SK-N-SH (cell line): ENCODE measurements at regions not wholly inside any gene's neighbourhood (a gene's known extent, or its start where the extent isn't known, plus 50 kb on each side); places are given as distances from the start of the nearest gene placed in this dataset.

Source experiments
- EP300 ChIP-seq, 2 experiments: IDR thresholded peaks; 2 replicates each; pipeline versions ENCODE4 v1.4.0 to v1.6.1; 2012; ENCODE audit warnings: borderline replicate concordance in 1 of 2, low read depth in 1 of 2, low read length in 1 of 2
- FOXM1 ChIP-seq: IDR thresholded peaks from 2 replicates; pipeline ENCODE4 v1.4.0; 2012; ENCODE audit warnings: low read depth, mild to moderate bottlenecking
- MXI1 ChIP-seq: IDR thresholded peaks from 2 replicates; pipeline ENCODE4 v1.6.1; 2012; ENCODE audit warnings: mild to moderate bottlenecking, low read depth, low read length, improper control_type of control experiment
- POLR2AphosphoS5 ChIP-seq: IDR thresholded peaks from 2 replicates; pipeline ENCODE4 v1.6.1; 2012; ENCODE audit warnings: low read depth, low read length
- SIN3A ChIP-seq: IDR thresholded peaks from 2 replicates; pipeline ENCODE4 v1.6.1; 2012; ENCODE audit warnings: low read depth, mild to moderate bottlenecking, low read length, moderate library complexity, borderline replicate concordance
- TF ChIP-seq, protein P1 (sequence below): fragments of 150-350 bp; IDR thresholded peaks from 2 replicates; pipeline ENCODE4 v1.6.1; 2017; ENCODE audit warnings: antibody characterized with exemption, low read length, low read depth, borderline replicate concordance
- TF ChIP-seq, protein P2 (sequence below): fragments of 200-600 bp; sonication (generic); IDR thresholded peaks from 2 replicates; pipeline ENCODE4 v1.6.1; 2017; ENCODE audit warnings: antibody characterized with exemption, mild to moderate bottlenecking, moderate library complexity
- TF ChIP-seq, protein P3 (sequence below): IDR thresholded peaks from 2 replicates; pipeline ENCODE4 v1.6.1; 2012; ENCODE audit warnings: mild to moderate bottlenecking, low read depth, low read length, moderate library complexity
- TF ChIP-seq, protein P4 (sequence below): IDR thresholded peaks from 2 replicates; pipeline ENCODE4 v1.4.0; 2012; ENCODE audit warnings: low read depth, borderline replicate concordance

DNA sequence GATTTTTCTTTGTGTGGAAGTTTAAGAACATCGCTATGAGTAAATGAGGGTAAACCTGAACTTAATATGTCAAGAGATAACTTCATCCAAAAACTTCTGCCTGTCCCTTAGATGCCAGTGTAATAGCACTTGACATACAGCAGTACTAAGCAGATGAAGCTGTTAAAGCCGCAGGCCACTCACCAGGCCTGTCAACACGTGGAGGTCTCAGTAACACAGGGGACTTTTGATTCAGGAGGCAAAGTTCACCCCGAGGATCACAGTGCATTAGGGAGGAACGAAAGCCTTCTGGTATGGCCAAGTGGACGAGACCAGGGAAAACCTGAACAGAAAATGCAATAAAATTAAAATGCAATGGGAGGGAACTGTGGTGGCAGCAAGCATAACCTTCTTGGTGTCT is 235.7 kb downstream of the CHD9NB start:
- TF ChIP-seq EP300 (IDR thresholded peaks at IDR 0.05; ENCODE audit: borderline replicate concordance in 1 of 2, low read depth in 1 of 2, low read length in 1 of 2) (no peak), SIN3A (no peak), POLR2AphosphoS5 (no peak), FOXM1 (no peak), MXI1 (no peak)
- TF ChIP-seq, protein P1, sequence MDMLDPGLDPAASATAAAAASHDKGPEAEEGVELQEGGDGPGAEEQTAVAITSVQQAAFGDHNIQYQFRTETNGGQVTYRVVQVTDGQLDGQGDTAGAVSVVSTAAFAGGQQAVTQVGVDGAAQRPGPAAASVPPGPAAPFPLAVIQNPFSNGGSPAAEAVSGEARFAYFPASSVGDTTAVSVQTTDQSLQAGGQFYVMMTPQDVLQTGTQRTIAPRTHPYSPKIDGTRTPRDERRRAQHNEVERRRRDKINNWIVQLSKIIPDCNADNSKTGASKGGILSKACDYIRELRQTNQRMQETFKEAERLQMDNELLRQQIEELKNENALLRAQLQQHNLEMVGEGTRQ = no peak
- TF ChIP-seq, protein P2, sequence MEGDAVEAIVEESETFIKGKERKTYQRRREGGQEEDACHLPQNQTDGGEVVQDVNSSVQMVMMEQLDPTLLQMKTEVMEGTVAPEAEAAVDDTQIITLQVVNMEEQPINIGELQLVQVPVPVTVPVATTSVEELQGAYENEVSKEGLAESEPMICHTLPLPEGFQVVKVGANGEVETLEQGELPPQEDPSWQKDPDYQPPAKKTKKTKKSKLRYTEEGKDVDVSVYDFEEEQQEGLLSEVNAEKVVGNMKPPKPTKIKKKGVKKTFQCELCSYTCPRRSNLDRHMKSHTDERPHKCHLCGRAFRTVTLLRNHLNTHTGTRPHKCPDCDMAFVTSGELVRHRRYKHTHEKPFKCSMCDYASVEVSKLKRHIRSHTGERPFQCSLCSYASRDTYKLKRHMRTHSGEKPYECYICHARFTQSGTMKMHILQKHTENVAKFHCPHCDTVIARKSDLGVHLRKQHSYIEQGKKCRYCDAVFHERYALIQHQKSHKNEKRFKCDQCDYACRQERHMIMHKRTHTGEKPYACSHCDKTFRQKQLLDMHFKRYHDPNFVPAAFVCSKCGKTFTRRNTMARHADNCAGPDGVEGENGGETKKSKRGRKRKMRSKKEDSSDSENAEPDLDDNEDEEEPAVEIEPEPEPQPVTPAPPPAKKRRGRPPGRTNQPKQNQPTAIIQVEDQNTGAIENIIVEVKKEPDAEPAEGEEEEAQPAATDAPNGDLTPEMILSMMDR = no peak
- TF ChIP-seq, protein P3, sequence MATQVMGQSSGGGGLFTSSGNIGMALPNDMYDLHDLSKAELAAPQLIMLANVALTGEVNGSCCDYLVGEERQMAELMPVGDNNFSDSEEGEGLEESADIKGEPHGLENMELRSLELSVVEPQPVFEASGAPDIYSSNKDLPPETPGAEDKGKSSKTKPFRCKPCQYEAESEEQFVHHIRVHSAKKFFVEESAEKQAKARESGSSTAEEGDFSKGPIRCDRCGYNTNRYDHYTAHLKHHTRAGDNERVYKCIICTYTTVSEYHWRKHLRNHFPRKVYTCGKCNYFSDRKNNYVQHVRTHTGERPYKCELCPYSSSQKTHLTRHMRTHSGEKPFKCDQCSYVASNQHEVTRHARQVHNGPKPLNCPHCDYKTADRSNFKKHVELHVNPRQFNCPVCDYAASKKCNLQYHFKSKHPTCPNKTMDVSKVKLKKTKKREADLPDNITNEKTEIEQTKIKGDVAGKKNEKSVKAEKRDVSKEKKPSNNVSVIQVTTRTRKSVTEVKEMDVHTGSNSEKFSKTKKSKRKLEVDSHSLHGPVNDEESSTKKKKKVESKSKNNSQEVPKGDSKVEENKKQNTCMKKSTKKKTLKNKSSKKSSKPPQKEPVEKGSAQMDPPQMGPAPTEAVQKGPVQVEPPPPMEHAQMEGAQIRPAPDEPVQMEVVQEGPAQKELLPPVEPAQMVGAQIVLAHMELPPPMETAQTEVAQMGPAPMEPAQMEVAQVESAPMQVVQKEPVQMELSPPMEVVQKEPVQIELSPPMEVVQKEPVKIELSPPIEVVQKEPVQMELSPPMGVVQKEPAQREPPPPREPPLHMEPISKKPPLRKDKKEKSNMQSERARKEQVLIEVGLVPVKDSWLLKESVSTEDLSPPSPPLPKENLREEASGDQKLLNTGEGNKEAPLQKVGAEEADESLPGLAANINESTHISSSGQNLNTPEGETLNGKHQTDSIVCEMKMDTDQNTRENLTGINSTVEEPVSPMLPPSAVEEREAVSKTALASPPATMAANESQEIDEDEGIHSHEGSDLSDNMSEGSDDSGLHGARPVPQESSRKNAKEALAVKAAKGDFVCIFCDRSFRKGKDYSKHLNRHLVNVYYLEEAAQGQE = no peak
- TF ChIP-seq, protein P4, sequence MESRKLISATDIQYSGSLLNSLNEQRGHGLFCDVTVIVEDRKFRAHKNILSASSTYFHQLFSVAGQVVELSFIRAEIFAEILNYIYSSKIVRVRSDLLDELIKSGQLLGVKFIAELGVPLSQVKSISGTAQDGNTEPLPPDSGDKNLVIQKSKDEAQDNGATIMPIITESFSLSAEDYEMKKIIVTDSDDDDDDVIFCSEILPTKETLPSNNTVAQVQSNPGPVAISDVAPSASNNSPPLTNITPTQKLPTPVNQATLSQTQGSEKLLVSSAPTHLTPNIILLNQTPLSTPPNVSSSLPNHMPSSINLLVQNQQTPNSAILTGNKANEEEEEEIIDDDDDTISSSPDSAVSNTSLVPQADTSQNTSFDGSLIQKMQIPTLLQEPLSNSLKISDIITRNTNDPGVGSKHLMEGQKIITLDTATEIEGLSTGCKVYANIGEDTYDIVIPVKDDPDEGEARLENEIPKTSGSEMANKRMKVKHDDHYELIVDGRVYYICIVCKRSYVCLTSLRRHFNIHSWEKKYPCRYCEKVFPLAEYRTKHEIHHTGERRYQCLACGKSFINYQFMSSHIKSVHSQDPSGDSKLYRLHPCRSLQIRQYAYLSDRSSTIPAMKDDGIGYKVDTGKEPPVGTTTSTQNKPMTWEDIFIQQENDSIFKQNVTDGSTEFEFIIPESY = no peak
